ENCODE measurements at regions not wholly inside any gene's neighbourhood (a gene's known extent, or its start where the extent isn't known, plus 50 kb on each side); places are given as distances from the start of the nearest gene placed in this dataset.

GRCh38 chr6:165820407-165820806 lies 157.4 kb upstream of the PDE10A start:
- Mint-ChIP-seq H3K9me3 (no peaks in the 10 kb centered on the region), H3K4me3 (no peak overlapping the region), H3K27me3 (peaks cover 36% of the 10 kb centered on the region), H3K4me1 (no peaks in the 10 kb centered on the region), H3K36me3 (ENCODE audit: low read depth) (no peaks in the 10 kb centered on the region), H3K27ac (no peak overlapping the region)
- ATAC-seq (no peak), DNase-seq (no peak)

GRCh38 chr6:165819394-165819793 lies 156.4 kb upstream of the PDE10A start:
- no peak for ATAC-seq
- no peaks in the 10 kb centered on the region for H3K4me1 Mint-ChIP-seq
- H3K27me3 Mint-ChIP-seq: peaks cover 41% of the 10 kb centered on the region
- no peak for DNase-seq
- no peaks in the 10 kb centered on the region for H3K36me3 Mint-ChIP-seq (ENCODE audit: low read depth)
- no peak overlapping the region for H3K4me3 Mint-ChIP-seq
- H3K27ac Mint-ChIP-seq: no peak overlapping the region
- H3K9me3 Mint-ChIP-seq: no peaks in the 10 kb centered on the region

GRCh38 chr6:165818200-165818599 lies 155.2 kb upstream of the PDE10A start:
- ATAC-seq: no peak
- Mint-ChIP-seq H3K4me1 (no peaks in the 10 kb centered on the region), H3K27me3 (peaks cover 42% of the 10 kb centered on the region), H3K36me3 (ENCODE audit: low read depth) (no peaks in the 10 kb centered on the region), H3K27ac (no peak overlapping the region), H3K4me3 (no peak overlapping the region), H3K9me3 (no peaks in the 10 kb centered on the region)
- no peak for DNase-seq

- DNase-seq (no peak), ATAC-seq (no peak)
- no peaks in the 10 kb centered on the region for H3K9me3 Mint-ChIP-seq
- H3K4me1 Mint-ChIP-seq: no peaks in the 10 kb centered on the region
- H3K27ac Mint-ChIP-seq: no peak overlapping the region
- no peaks in the 10 kb centered on the region for H3K36me3 Mint-ChIP-seq (ENCODE audit: low read depth)
- H3K27me3 Mint-ChIP-seq: peaks cover 42% of the 10 kb centered on the region
- no peak overlapping the region for H3K4me3 Mint-ChIP-seq
Observed at GRCh38 chr6:165817771-165818170, 154.7 kb upstream of the PDE10A start.

GRCh38 chr6:165817148-165817547 lies 154.1 kb upstream of the PDE10A start:
- no peak overlapping the region for H3K27ac Mint-ChIP-seq
- no peaks in the 10 kb centered on the region for H3K36me3 Mint-ChIP-seq (ENCODE audit: low read depth)
- DNase-seq (no peak), ATAC-seq (no peak)
- no peaks in the 10 kb centered on the region for H3K9me3 Mint-ChIP-seq
- H3K4me3 Mint-ChIP-seq: no peak overlapping the region
- H3K27me3 Mint-ChIP-seq: peaks cover 42% of the 10 kb centered on the region
- no peaks in the 10 kb centered on the region for H3K4me1 Mint-ChIP-seq

GRCh38 chr6:165814679-165815078 lies 151.6 kb upstream of the PDE10A start:
- no peak for ATAC-seq
- Mint-ChIP-seq H3K4me3 (no peak overlapping the region), H3K4me1 (no peaks in the 10 kb centered on the region), H3K9me3 (peaks cover 6% of the 10 kb centered on the region), H3K27me3 (peaks cover 34% of the 10 kb centered on the region), H3K36me3 (ENCODE audit: low read depth) (no peaks in the 10 kb centered on the region), H3K27ac (no peak overlapping the region)
- no peak for DNase-seq

- Mint-ChIP-seq H3K4me3 (no peak overlapping the region), H3K27me3 (peaks cover 14% of the 10 kb centered on the region), H3K4me1 (no peaks in the 10 kb centered on the region), H3K36me3 (ENCODE audit: low read depth) (no peaks in the 10 kb centered on the region), H3K9me3 (peaks cover 12% of the 10 kb centered on the region), H3K27ac (no peak overlapping the region)
- no peak for DNase-seq
- ATAC-seq: no peak
Observed at GRCh38 chr6:165811512-165811911, 148.5 kb upstream of the PDE10A start.

GRCh38 chr6:165808021-165808420 lies 145.0 kb upstream of the PDE10A start:
- Mint-ChIP-seq H3K9me3 (peaks cover 12% of the 10 kb centered on the region), H3K27ac (no peak overlapping the region), H3K4me1 (no peaks in the 10 kb centered on the region), H3K36me3 (ENCODE audit: low read depth) (no peaks in the 10 kb centered on the region), H3K27me3 (peaks cover 19% of the 10 kb centered on the region), H3K4me3 (no peak overlapping the region)
- DNase-seq (no peak), ATAC-seq (no peak)

- H3K27ac Mint-ChIP-seq: no peak overlapping the region
- peaks cover 12% of the 10 kb centered on the region for H3K9me3 Mint-ChIP-seq
- peaks cover 19% of the 10 kb centered on the region for H3K27me3 Mint-ChIP-seq
- no peaks in the 10 kb centered on the region for H3K36me3 Mint-ChIP-seq (ENCODE audit: low read depth)
- no peak overlapping the region for H3K4me3 Mint-ChIP-seq
- no peak for DNase-seq
- no peaks in the 10 kb centered on the region for H3K4me1 Mint-ChIP-seq
- no peak for ATAC-seq
Observed at GRCh38 chr6:165807249-165807960, 144.4 kb upstream of the PDE10A start.

GRCh38 chr6:165806126-165806810 lies 143.2 kb upstream of the PDE10A start:
- no peak overlapping the region for H3K4me3 Mint-ChIP-seq
- DNase-seq: no peak
- no peaks in the 10 kb centered on the region for H3K36me3 Mint-ChIP-seq (ENCODE audit: low read depth)
- peaks cover 22% of the 10 kb centered on the region for H3K27me3 Mint-ChIP-seq
- no peaks in the 10 kb centered on the region for H3K4me1 Mint-ChIP-seq
- peaks cover 12% of the 10 kb centered on the region for H3K9me3 Mint-ChIP-seq
- no peak overlapping the region for H3K27ac Mint-ChIP-seq
- ATAC-seq: no peak

- no peaks in the 10 kb centered on the region for H3K36me3 Mint-ChIP-seq (ENCODE audit: low read depth)
- no peak for ATAC-seq
- no peaks in the 10 kb centered on the region for H3K4me1 Mint-ChIP-seq
- peaks cover 22% of the 10 kb centered on the region for H3K27me3 Mint-ChIP-seq
- H3K4me3 Mint-ChIP-seq: no peak overlapping the region
- no peak overlapping the region for H3K27ac Mint-ChIP-seq
- no peak for DNase-seq
- H3K9me3 Mint-ChIP-seq: peaks cover 12% of the 10 kb centered on the region
Observed at GRCh38 chr6:165805636-165806035, 142.6 kb upstream of the PDE10A start.

GRCh38 chr6:165805067-165805555 lies 142.1 kb upstream of the PDE10A start:
- Mint-ChIP-seq H3K9me3 (peaks cover 6% of the 10 kb centered on the region), H3K4me3 (no peak overlapping the region), H3K4me1 (no peaks in the 10 kb centered on the region), H3K27me3 (peaks cover 20% of the 10 kb centered on the region), H3K27ac (no peak overlapping the region), H3K36me3 (ENCODE audit: low read depth) (no peaks in the 10 kb centered on the region)
- ATAC-seq (no peak), DNase-seq (no peak)

- Mint-ChIP-seq H3K4me1 (no peaks in the 10 kb centered on the region), H3K27ac (no peak overlapping the region), H3K27me3 (peaks cover 20% of the 10 kb centered on the region), H3K4me3 (no peak overlapping the region), H3K36me3 (ENCODE audit: low read depth) (no peaks in the 10 kb centered on the region), H3K9me3 (peaks cover 4% of the 10 kb centered on the region)
- ATAC-seq (no peak), DNase-seq (no peak)
Observed at GRCh38 chr6:165804331-165805066, 141.5 kb upstream of the PDE10A start.

- H3K27ac Mint-ChIP-seq: no peak overlapping the region
- H3K9me3 Mint-ChIP-seq: no peaks in the 10 kb centered on the region
- peaks cover 9% of the 10 kb centered on the region for H3K27me3 Mint-ChIP-seq
- H3K4me1 Mint-ChIP-seq: no peaks in the 10 kb centered on the region
- H3K36me3 Mint-ChIP-seq (ENCODE audit: low read depth): no peaks in the 10 kb centered on the region
- DNase-seq: no peak
- H3K4me3 Mint-ChIP-seq: no peak overlapping the region
- ATAC-seq: no peak
Observed at GRCh38 chr6:165800337-165800736, 137.3 kb upstream of the PDE10A start.

All from activated naive CD8-positive, alpha-beta T cell treated with anti-CD3 and anti-CD28 coated beads, Interleukin-2, amount 50 U/mL, for 24 hours (primary cell).